ENCODE measurements at regions not wholly inside any gene's neighbourhood (a gene's known extent, or its start where the extent isn't known, plus 50 kb on each side); places are given as distances from the start of the nearest gene placed in this dataset.
A peak's percentile ranks its signal among the peaks of the same experiment; 100 is the strongest.

- H2AFZ ChIP-seq (ENCODE audit: low read length) = no peak overlapping the region
- peak overlapping the region; percentile 38 for H3K4me2 ChIP-seq (ENCODE audit: extremely low read depth, insufficient read depth, low read length)
- TF ChIP-seq EZH2 (IDR thresholded peaks at IDR 0.05; ENCODE audit: low read length, missing control alignments) (no peak), CTCF (conservative IDR thresholded peaks at IDR 0.05 in 1 of 2, IDR thresholded peaks at IDR 0.05 in 1 of 2; ENCODE audit: low read depth in 1 of 2, low read length in 2 of 2) (peak in 1 of 2 donors; percentile 25)
Observed at GRCh38 chr5:54844905-54845566, 140.4 kb downstream of the ESM1 start.

GRCh38 chr5:54844266-54844665, 141.1 kb downstream of the ESM1 start:
- no peaks in the 10 kb centered on the region for H3K79me2 ChIP-seq (ENCODE audit: control insufficient read depth, insufficient read depth, low read length)
- H2AFZ ChIP-seq (ENCODE audit: low read length) = no peak overlapping the region
- H3K36me3 ChIP-seq (ENCODE audit: control insufficient read depth, insufficient read depth, low read length) = no peaks in the 10 kb centered on the region
- H4K20me1 ChIP-seq (ENCODE audit: control insufficient read depth, extremely low read depth, insufficient read depth, low read length) = no peaks in the 10 kb centered on the region
- H3K4me1 ChIP-seq (ENCODE audit: control insufficient read depth, extremely low read depth, insufficient read depth, low read length) = peaks cover 9% of the 10 kb centered on the region
- H3K27ac ChIP-seq (ENCODE audit: insufficient read depth, low read length) = no peak overlapping the region
- H3K4me3 ChIP-seq (replicated peaks in 1 of 4; ENCODE audit: control extremely low read depth in 1 of 4, insufficient read depth in 1 of 4, low read depth in 3 of 4, low read length in 4 of 4) = no peak overlapping the region
- H3K9ac ChIP-seq (ENCODE audit: insufficient read depth, low read length) = no peak overlapping the region
- no peaks in the 10 kb centered on the region for H3K9me3 ChIP-seq (ENCODE audit: control insufficient read depth, insufficient read depth, low read depth, low read length)
- no peak overlapping the region for H3K4me2 ChIP-seq (ENCODE audit: extremely low read depth, insufficient read depth, low read length)
- DNase-seq (ENCODE audit: low read depth in 2 of 2) = peak in 1 of 2 donors; percentile 34
- no peaks in the 10 kb centered on the region for H3K27me3 ChIP-seq (ENCODE audit: control insufficient read depth, insufficient read depth, low read length)
- TF ChIP-seq EZH2 (IDR thresholded peaks at IDR 0.05; ENCODE audit: low read length, missing control alignments) = no peak
- no peak for TF ChIP-seq CTCF (conservative IDR thresholded peaks at IDR 0.05 in 1 of 2, IDR thresholded peaks at IDR 0.05 in 1 of 2; ENCODE audit: low read depth in 1 of 2, low read length in 2 of 2)

More at GRCh38 chr5:54844905-54845566, 140.4 kb downstream of the ESM1 start:
- Histone ChIP-seq H3K4me3 (replicated peaks in 1 of 4; ENCODE audit: control extremely low read depth in 1 of 4, insufficient read depth in 1 of 4, low read depth in 3 of 4, low read length in 4 of 4) (no peak overlapping the region), H3K27me3 (ENCODE audit: control insufficient read depth, insufficient read depth, low read length) (no peaks in the 10 kb centered on the region), H3K9me3 (ENCODE audit: control insufficient read depth, insufficient read depth, low read depth, low read length) (no peaks in the 10 kb centered on the region), H3K79me2 (ENCODE audit: control insufficient read depth, insufficient read depth, low read length) (no peaks in the 10 kb centered on the region), H3K36me3 (ENCODE audit: control insufficient read depth, insufficient read depth, low read length) (no peaks in the 10 kb centered on the region), H3K27ac (ENCODE audit: insufficient read depth, low read length) (peak overlapping the region; percentile 26), H3K4me1 (ENCODE audit: control insufficient read depth, extremely low read depth, insufficient read depth, low read length) (peaks cover 9% of the 10 kb centered on the region), H4K20me1 (ENCODE audit: control insufficient read depth, extremely low read depth, insufficient read depth, low read length) (no peaks in the 10 kb centered on the region), H3K9ac (ENCODE audit: insufficient read depth, low read length) (no peak overlapping the region)
- DNase-seq (ENCODE audit: low read depth in 2 of 2) = peak; percentile 45 to 85

- H3K27ac ChIP-seq (ENCODE audit: insufficient read depth, low read length) = no peak overlapping the region
- H2AFZ ChIP-seq (ENCODE audit: low read length) = no peak overlapping the region
- no peaks in the 10 kb centered on the region for H4K20me1 ChIP-seq (ENCODE audit: control insufficient read depth, extremely low read depth, insufficient read depth, low read length)
- no peak overlapping the region for H3K9ac ChIP-seq (ENCODE audit: insufficient read depth, low read length)
- H3K79me2 ChIP-seq (ENCODE audit: control insufficient read depth, insufficient read depth, low read length) = no peaks in the 10 kb centered on the region
- H3K4me2 ChIP-seq (ENCODE audit: extremely low read depth, insufficient read depth, low read length) = no peak overlapping the region
- no peaks in the 10 kb centered on the region for H3K9me3 ChIP-seq (ENCODE audit: control insufficient read depth, insufficient read depth, low read depth, low read length)
- H3K36me3 ChIP-seq (ENCODE audit: control insufficient read depth, insufficient read depth, low read length) = no peaks in the 10 kb centered on the region
- H3K4me1 ChIP-seq (ENCODE audit: control insufficient read depth, extremely low read depth, insufficient read depth, low read length) = peaks cover 9% of the 10 kb centered on the region
- H3K27me3 ChIP-seq (ENCODE audit: control insufficient read depth, insufficient read depth, low read length) = no peaks in the 10 kb centered on the region
- TF ChIP-seq CTCF (conservative IDR thresholded peaks at IDR 0.05 in 1 of 2, IDR thresholded peaks at IDR 0.05 in 1 of 2; ENCODE audit: low read depth in 1 of 2, low read length in 2 of 2) (no peak), EZH2 (IDR thresholded peaks at IDR 0.05; ENCODE audit: low read length, missing control alignments) (no peak)
- DNase-seq (ENCODE audit: low read depth in 2 of 2) = no peak
- H3K4me3 ChIP-seq (replicated peaks in 1 of 4; ENCODE audit: control extremely low read depth in 1 of 4, insufficient read depth in 1 of 4, low read depth in 3 of 4, low read length in 4 of 4) = no peak overlapping the region
Observed at GRCh38 chr5:54841481-54841880, 143.9 kb downstream of the ESM1 start.
